GM12891 (cell line): ENCODE measurements at regions not wholly inside any gene's neighbourhood (a gene's known extent, or its start where the extent isn't known, plus 50 kb on each side); places are given as distances from the start of the nearest gene placed in this dataset.

ENCODE experiments used
- POLR2A ChIP-seq: IDR thresholded peaks from 2 replicates; pipeline ENCODE4 v1.6.1; 2011; ENCODE audit warnings: low read depth, low read length, control low read depth
- SPI1 ChIP-seq: IDR thresholded peaks from 2 replicates; pipeline ENCODE4 v1.6.1; 2011; ENCODE audit warnings: low read depth, low read length, control low read depth

GRCh38 chr17:72518753-72519597 lies 398.2 kb downstream of the SOX9 start:
- TF ChIP-seq POLR2A (no peak), SPI1 (no peak)
